HEK293T (cell line): ENCODE measurements at regions not wholly inside any gene's neighbourhood (a gene's known extent, or its start where the extent isn't known, plus 50 kb on each side); places are given as distances from the start of the nearest gene placed in this dataset.

Experiments
- ARNT ChIP-seq: fragments of 450-650 bp; IDR thresholded peaks from 2 replicates; pipeline ENCODE4 v1.6.1; 2017; ENCODE audit warnings: mild to moderate bottlenecking
- BHLHE40 ChIP-seq: fragments of 450-650 bp; IDR thresholded peaks from 2 replicates; pipeline ENCODE4 v1.6.1; 2016; ENCODE audit warnings: mild to moderate bottlenecking, moderate library complexity, borderline replicate concordance
- CTBP1 ChIP-seq: fragments of 450-650 bp; IDR thresholded peaks from 2 replicates; pipeline ENCODE4 v1.6.1; 2016; ENCODE audit warnings: borderline replicate concordance
- FOXA1 ChIP-seq: fragments of 450-650 bp; IDR thresholded peaks from 2 replicates; pipeline ENCODE4 v1.6.1; 2016; ENCODE audit warnings: mild to moderate bottlenecking
- FOXK2 ChIP-seq: fragments of 450-650 bp; IDR thresholded peaks from 2 replicates; pipeline ENCODE4 v1.6.1; 2016; ENCODE audit warnings: mild to moderate bottlenecking
- HDGF ChIP-seq: fragments of 450-650 bp; IDR thresholded peaks from 2 replicates; pipeline ENCODE4 v1.6.1; 2017; ENCODE audit warnings: antibody characterized with exemption, borderline replicate concordance
- LEF1 ChIP-seq: fragments of 450-650 bp; IDR thresholded peaks from 2 replicates; pipeline ENCODE4 v1.6.1; 2017; ENCODE audit warnings: mild to moderate bottlenecking, borderline replicate concordance
- NFRKB ChIP-seq: fragments of 450-650 bp; IDR thresholded peaks from 2 replicates; pipeline ENCODE4 v1.6.1; 2016; ENCODE audit warnings: mild to moderate bottlenecking, moderate library complexity
- PKNOX1 ChIP-seq: fragments of 450-650 bp; IDR thresholded peaks from 2 replicates; pipeline ENCODE4 v1.6.1; 2016
- SP1 ChIP-seq: fragments of 450-650 bp; IDR thresholded peaks from 2 replicates; pipeline ENCODE4 v1.6.1; 2017
- SUZ12 ChIP-seq: fragments of 450-650 bp; IDR thresholded peaks from 2 replicates; pipeline ENCODE4 v1.6.1; 2016; ENCODE audit warnings: mild to moderate bottlenecking
- TARDBP ChIP-seq: fragments of 450-650 bp; IDR thresholded peaks from 2 replicates; pipeline ENCODE4 v1.6.1; 2016
- ZNF384 ChIP-seq: fragments of 450-650 bp; IDR thresholded peaks from 2 replicates; pipeline ENCODE4 v1.6.1; 2016

- TF ChIP-seq BHLHE40 (no peak), PKNOX1 (no peak), SP1 (no peak), SUZ12 (no peak), ARNT (no peak), FOXA1 (no peak), FOXK2 (no peak), LEF1 (no peak), CTBP1 (no peak), HDGF (no peak), TARDBP (no peak), ZNF384 (no peak), NFRKB (no peak)
Measured at GRCh38 chr18:43422518-43422917, 145.2 kb upstream of the SYT4 start.
